ENCODE measurements at regions not wholly inside any gene's neighbourhood (a gene's known extent, or its start where the extent isn't known, plus 50 kb on each side); places are given as distances from the start of the nearest gene placed in this dataset.

DNA sequence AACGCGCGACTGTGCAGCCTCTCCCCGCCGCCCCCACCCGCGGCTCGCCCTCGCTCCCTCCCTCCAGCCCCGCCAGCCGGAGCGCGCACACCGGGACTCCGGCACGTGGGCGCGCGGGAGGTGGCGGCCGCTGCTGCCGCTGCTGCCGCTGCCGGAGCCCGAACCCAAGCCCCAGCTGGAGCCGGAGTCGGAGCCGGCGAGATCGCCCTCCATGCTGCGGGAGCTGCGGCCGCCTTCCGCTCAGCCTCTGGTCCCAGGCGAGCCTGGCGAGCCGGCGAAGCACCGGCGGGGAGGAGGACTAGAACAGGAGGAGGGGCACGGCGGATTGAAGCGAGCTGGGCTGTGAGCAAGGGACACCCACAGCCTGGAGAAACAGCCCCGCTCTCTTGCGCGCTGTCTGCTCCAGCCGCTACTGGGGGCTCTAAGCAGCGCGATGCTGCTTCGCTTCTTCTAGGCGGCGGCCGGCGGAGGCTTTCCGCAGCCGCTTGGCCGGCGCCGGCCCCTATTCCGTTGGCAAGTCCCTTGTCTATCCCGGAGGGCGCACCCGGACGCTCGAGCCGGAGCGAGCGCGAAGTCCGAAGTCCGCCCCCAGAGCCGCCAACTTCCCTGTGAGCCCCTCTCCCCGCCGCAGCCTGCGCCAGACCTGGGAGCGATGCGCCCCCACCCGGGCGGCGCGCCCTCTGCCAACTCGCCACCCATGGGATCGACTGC lies 598.7 kb upstream of the SGCD start:
- TF ChIP-seq, protein P1, sequence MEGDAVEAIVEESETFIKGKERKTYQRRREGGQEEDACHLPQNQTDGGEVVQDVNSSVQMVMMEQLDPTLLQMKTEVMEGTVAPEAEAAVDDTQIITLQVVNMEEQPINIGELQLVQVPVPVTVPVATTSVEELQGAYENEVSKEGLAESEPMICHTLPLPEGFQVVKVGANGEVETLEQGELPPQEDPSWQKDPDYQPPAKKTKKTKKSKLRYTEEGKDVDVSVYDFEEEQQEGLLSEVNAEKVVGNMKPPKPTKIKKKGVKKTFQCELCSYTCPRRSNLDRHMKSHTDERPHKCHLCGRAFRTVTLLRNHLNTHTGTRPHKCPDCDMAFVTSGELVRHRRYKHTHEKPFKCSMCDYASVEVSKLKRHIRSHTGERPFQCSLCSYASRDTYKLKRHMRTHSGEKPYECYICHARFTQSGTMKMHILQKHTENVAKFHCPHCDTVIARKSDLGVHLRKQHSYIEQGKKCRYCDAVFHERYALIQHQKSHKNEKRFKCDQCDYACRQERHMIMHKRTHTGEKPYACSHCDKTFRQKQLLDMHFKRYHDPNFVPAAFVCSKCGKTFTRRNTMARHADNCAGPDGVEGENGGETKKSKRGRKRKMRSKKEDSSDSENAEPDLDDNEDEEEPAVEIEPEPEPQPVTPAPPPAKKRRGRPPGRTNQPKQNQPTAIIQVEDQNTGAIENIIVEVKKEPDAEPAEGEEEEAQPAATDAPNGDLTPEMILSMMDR (conservative IDR thresholded peaks at IDR 0.05 in 1 of 2, IDR thresholded peaks at IDR 0.05 in 1 of 2; ENCODE audit: extremely low read depth in 1 of 2, insufficient read depth in 1 of 2, low read depth in 1 of 2, low read length in 2 of 2), result no peak
- no peak for TF ChIP-seq EZH2 (IDR thresholded peaks at IDR 0.05; ENCODE audit: borderline replicate concordance, low read length)
